Ishikawa (cell line): ENCODE measurements at regions not wholly inside any gene's neighbourhood (a gene's known extent, or its start where the extent isn't known, plus 50 kb on each side); places are given as distances from the start of the nearest gene placed in this dataset.

Experiments
- CEBPB ChIP-seq: IDR thresholded peaks from 2 replicates; pipeline ENCODE4 v1.6.1; 2012
- CREB1 ChIP-seq: IDR thresholded peaks from 2 replicates; pipeline ENCODE4 v1.6.1; 2012; ENCODE audit warnings: low read depth
- EGR1 ChIP-seq: IDR thresholded peaks from 2 replicates; pipeline ENCODE4 v1.6.1; 2012
- EP300 ChIP-seq: IDR thresholded peaks from 2 replicates; pipeline ENCODE4 v1.6.1; 2012; ENCODE audit warnings: borderline replicate concordance
- FOXM1 ChIP-seq: IDR thresholded peaks from 2 replicates; pipeline ENCODE4 v1.6.1; 2012; ENCODE audit warnings: low read depth, borderline replicate concordance
- NFIC ChIP-seq: IDR thresholded peaks from 2 replicates; pipeline ENCODE4 v1.6.1; 2012
- RAD21 ChIP-seq: IDR thresholded peaks from 2 replicates; pipeline ENCODE4 v1.6.1; 2012; ENCODE audit warnings: low read depth
- REST ChIP-seq: IDR thresholded peaks from 2 replicates; pipeline ENCODE4 v1.6.1; 2012; ENCODE audit warnings: low read depth, mild to moderate bottlenecking
- TAF1 ChIP-seq: IDR thresholded peaks from 2 replicates; pipeline ENCODE4 v1.6.1; 2012; ENCODE audit warnings: low read depth, mild to moderate bottlenecking
- TCF12 ChIP-seq: IDR thresholded peaks from 2 replicates; pipeline ENCODE4 v1.6.1; 2012; ENCODE audit warnings: low read depth
- TEAD4 ChIP-seq: IDR thresholded peaks from 2 replicates; pipeline ENCODE4 v1.6.1; 2012
- USF1 ChIP-seq: IDR thresholded peaks from 2 replicates; pipeline ENCODE4 v1.6.1; 2012
- YY1 ChIP-seq: IDR thresholded peaks from 2 replicates; pipeline ENCODE4 v1.6.1; 2012; ENCODE audit warnings: low read depth
- ZBTB7A ChIP-seq: IDR thresholded peaks from 2 replicates; pipeline ENCODE4 v1.6.1; 2012; ENCODE audit warnings: low read depth
- TF ChIP-seq, protein P1 (sequence below): IDR thresholded peaks from 2 replicates; pipeline ENCODE4 v1.6.1; 2012

DNA sequence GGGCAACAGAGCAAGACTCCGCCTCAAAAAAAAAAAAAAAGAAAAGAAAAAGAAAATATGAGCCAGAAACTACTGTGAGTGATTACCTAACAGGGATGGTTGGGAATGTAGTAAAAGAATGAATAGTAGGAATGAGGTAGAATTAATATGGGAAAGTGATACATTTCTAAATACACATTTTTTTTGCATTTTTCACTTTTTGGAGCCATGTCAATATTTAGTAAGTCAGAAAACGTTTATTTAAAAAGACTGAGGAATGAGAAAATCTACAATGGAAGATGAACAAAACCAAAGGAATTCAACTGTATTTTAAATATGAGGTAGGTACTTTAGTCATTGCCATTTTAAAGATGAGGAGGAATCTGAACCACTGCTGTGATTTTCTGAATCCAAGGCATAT is 817.2 kb upstream of the CADM2 start:
- TF ChIP-seq EP300 = no peak

DNA sequence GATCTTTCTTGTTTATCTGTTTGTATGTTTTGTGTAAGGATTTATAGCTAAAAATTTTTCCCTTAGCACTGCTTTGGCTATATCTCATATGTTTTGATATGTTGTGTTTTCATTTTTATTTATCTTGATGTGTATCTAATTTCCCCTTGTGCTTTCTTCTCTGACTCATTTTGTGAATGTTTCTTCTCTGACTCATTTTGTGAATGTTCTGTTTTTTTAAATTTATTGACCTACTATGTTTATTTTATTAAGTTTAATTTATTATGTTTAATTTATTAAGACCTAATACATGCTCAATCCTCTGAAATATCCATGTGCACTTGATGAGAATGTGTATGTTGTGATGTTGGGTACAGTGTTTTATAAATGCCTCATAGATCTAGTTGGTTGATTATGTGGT is 793.5 kb upstream of the CADM2 start:
- no peak for TF ChIP-seq TCF12
- no peak for TF ChIP-seq FOXM1
- TF ChIP-seq EGR1 = no peak
- no peak for TF ChIP-seq CEBPB
- no peak for TF ChIP-seq RAD21
- no peak for TF ChIP-seq CREB1
- TF ChIP-seq TAF1 = no peak
- TF ChIP-seq YY1 = no peak
- no peak for TF ChIP-seq NFIC
- no peak for TF ChIP-seq TEAD4
- no peak for TF ChIP-seq ZBTB7A
- no peak for TF ChIP-seq REST
- TF ChIP-seq, protein P1, sequence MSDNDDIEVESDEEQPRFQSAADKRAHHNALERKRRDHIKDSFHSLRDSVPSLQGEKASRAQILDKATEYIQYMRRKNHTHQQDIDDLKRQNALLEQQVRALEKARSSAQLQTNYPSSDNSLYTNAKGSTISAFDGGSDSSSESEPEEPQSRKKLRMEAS = no peak
- TF ChIP-seq USF1 = no peak
- no peak for TF ChIP-seq EP300

GRCh38 chr3:84175449-84175848 is 783.3 kb upstream of the CADM2 start:
- no peak for TF ChIP-seq CREB1
- TF ChIP-seq, protein P1 = no peak
- TF ChIP-seq CEBPB = no peak
- no peak for TF ChIP-seq REST
- TF ChIP-seq NFIC = no peak
- TF ChIP-seq USF1 = no peak
- no peak for TF ChIP-seq EP300
- no peak for TF ChIP-seq EGR1
- TF ChIP-seq TAF1 = no peak
- no peak for TF ChIP-seq ZBTB7A
- TF ChIP-seq TCF12 = no peak
- TF ChIP-seq TEAD4 = no peak
- TF ChIP-seq FOXM1 = no peak
- no peak for TF ChIP-seq YY1
- no peak for TF ChIP-seq RAD21

- no peak for TF ChIP-seq REST
- no peak for TF ChIP-seq EP300
- no peak for TF ChIP-seq TCF12
- TF ChIP-seq, protein P1 = no peak
- TF ChIP-seq YY1 = no peak
These were observed 773.9 kb upstream of the CADM2 start for GRCh38 chr3:84184937-84185336.

- no peak for TF ChIP-seq REST
- no peak for TF ChIP-seq USF1
- TF ChIP-seq TAF1 = no peak
- no peak for TF ChIP-seq EGR1
- no peak for TF ChIP-seq YY1
These were observed 764.8 kb upstream of the CADM2 start for GRCh38 chr3:84194029-84194428.
